ENCODE measurements at regions not wholly inside any gene's neighbourhood (a gene's known extent, or its start where the extent isn't known, plus 50 kb on each side); places are given as distances from the start of the nearest gene placed in this dataset.

GRCh38 chr19:41518141-41518540 lies 57.8 kb upstream of the CEACAM21 start:
- TF ChIP-seq CTCF (IDR thresholded peaks at IDR 0.05; ENCODE audit: borderline replicate concordance, extremely low read depth, low read length, poor library complexity, severe bottlenecking): no peak
- TF ChIP-seq EZH2 (IDR thresholded peaks at IDR 0.05; ENCODE audit: borderline replicate concordance, low read depth, low read length, severe bottlenecking): no peak

All from DND-41 (cell line).